Neural progenitor cell (in vitro differentiated cells): ENCODE measurements at regions not wholly inside any gene's neighbourhood (a gene's known extent, or its start where the extent isn't known, plus 50 kb on each side); places are given as distances from the start of the nearest gene placed in this dataset.

Source experiments
- CTCF ChIP-seq: fragments of 200-600 bp; sonication (generic); IDR thresholded peaks from 2 replicates; pipeline ENCODE4 v1.5.1; 2017; ENCODE audit warnings: antibody characterized with exemption, mild to moderate bottlenecking
- EZH2 ChIP-seq: fragments of 200-600 bp; sonication (generic); IDR thresholded peaks from 2 replicates; pipeline ENCODE4 v1.6.1; 2017; ENCODE audit warnings: antibody characterized with exemption, mild to moderate bottlenecking, moderate library complexity

- TF ChIP-seq CTCF, result no peak
- no peak for TF ChIP-seq EZH2
These were observed 73.6 kb downstream of the ADRB2 start for GRCh38 chr5:148899993-148900392.
